ENCODE measurements at regions not wholly inside any gene's neighbourhood (a gene's known extent, or its start where the extent isn't known, plus 50 kb on each side); places are given as distances from the start of the nearest gene placed in this dataset.
"Not testable (repeated sequence)": the region's sequence is repeated elsewhere in the genome, so short reads cannot be mapped to it uniquely, and the experiment has no call there.

- no peaks in the 10 kb centered on the region for H3K36me3 ChIP-seq (ENCODE audit: control insufficient read depth in 1 of 2, insufficient read depth in 2 of 2, low read length in 2 of 2)
- no peak for DNase-seq
- no peaks in the 10 kb centered on the region for H3K4me1 ChIP-seq (ENCODE audit: control insufficient read depth in 1 of 2, insufficient read depth in 2 of 2, low read length in 2 of 2)
- H3K18ac ChIP-seq (ENCODE audit: low read length) = no peak overlapping the region
- WGBS (ENCODE audit: extremely low coverage, insufficient coverage, insufficient read length) = no CpG with 5 or more reads among the region's 14 CpGs
- no peak overlapping the region for H2AK5ac ChIP-seq (ENCODE audit: low read length)
- no peaks in the 10 kb centered on the region for H3K9me3 ChIP-seq (ENCODE audit: insufficient read depth, low read depth, low read length)
- H3K79me2 ChIP-seq (ENCODE audit: control insufficient read depth, insufficient read depth, low read length, poor library complexity) = no peaks in the 10 kb centered on the region
- H3K4me2 ChIP-seq (ENCODE audit: low read length) = no peak overlapping the region
- H3K27ac ChIP-seq (ENCODE audit: low read depth, low read length) = no peak overlapping the region
- no peak overlapping the region for H4K8ac ChIP-seq (ENCODE audit: low read depth, low read length)
- H2AFZ ChIP-seq (ENCODE audit: insufficient read depth, low read length, poor library complexity) = no peak overlapping the region
- H3K27me3 ChIP-seq (ENCODE audit: insufficient read depth, low read length) = no peaks in the 10 kb centered on the region
- H3K79me1 ChIP-seq (ENCODE audit: low read length) = no peaks in the 10 kb centered on the region
- no peak overlapping the region for H2BK5ac ChIP-seq (ENCODE audit: low read depth, low read length, poor library complexity)
- H3K14ac ChIP-seq (ENCODE audit: low read length) = no peak overlapping the region
- H2BK120ac ChIP-seq (ENCODE audit: insufficient read depth, low read length, poor library complexity) = no peak overlapping the region
- H2BK12ac ChIP-seq (ENCODE audit: low read length) = no peak overlapping the region
- H4K12ac ChIP-seq (ENCODE audit: low read depth, low read length) = no peak overlapping the region
- no peak overlapping the region for H3K23ac ChIP-seq (ENCODE audit: low read length)
- no peak overlapping the region for H4K91ac ChIP-seq (ENCODE audit: low read depth, low read length)
- H3K4me3 ChIP-seq (ENCODE audit: low read depth, low read length) = no peak overlapping the region
- no peak overlapping the region for H3K9ac ChIP-seq (ENCODE audit: low read length)
- H3K4ac ChIP-seq (ENCODE audit: low read depth, low read length) = no peak overlapping the region
These were observed 322.9 kb downstream of the ADGRD1 start for GRCh38 chr12:131276501-131277185.

- H3K79me1 ChIP-seq (ENCODE audit: low read length); H3K14ac ChIP-seq (ENCODE audit: low read length); H4K12ac ChIP-seq (ENCODE audit: low read depth, low read length); H3K27ac ChIP-seq (ENCODE audit: low read depth, low read length); H3K9me3 ChIP-seq (ENCODE audit: insufficient read depth, low read depth, low read length); H3K79me2 ChIP-seq (ENCODE audit: control insufficient read depth, insufficient read depth, low read length, poor library complexity); H3K27me3 ChIP-seq (ENCODE audit: insufficient read depth, low read length); H3K9ac ChIP-seq (ENCODE audit: low read length); H2AK5ac ChIP-seq (ENCODE audit: low read length); DNase-seq; H3K18ac ChIP-seq (ENCODE audit: low read length); H4K8ac ChIP-seq (ENCODE audit: low read depth, low read length); H2BK5ac ChIP-seq (ENCODE audit: low read depth, low read length, poor library complexity); H2BK12ac ChIP-seq (ENCODE audit: low read length); H3K4me3 ChIP-seq (ENCODE audit: low read depth, low read length); H3K4me1 ChIP-seq (ENCODE audit: control insufficient read depth in 1 of 2, insufficient read depth in 2 of 2, low read length in 2 of 2); H3K36me3 ChIP-seq (ENCODE audit: control insufficient read depth in 1 of 2, insufficient read depth in 2 of 2, low read length in 2 of 2); H3K4ac ChIP-seq (ENCODE audit: low read depth, low read length); H3K4me2 ChIP-seq (ENCODE audit: low read length); H4K91ac ChIP-seq (ENCODE audit: low read depth, low read length); H2BK120ac ChIP-seq (ENCODE audit: insufficient read depth, low read length, poor library complexity); H3K23ac ChIP-seq (ENCODE audit: low read length); H2AFZ ChIP-seq (ENCODE audit: insufficient read depth, low read length, poor library complexity): not testable (repeated sequence)
- WGBS (ENCODE audit: extremely low coverage, insufficient coverage, insufficient read length) = no CpG with 5 or more reads among the region's 18 CpGs
These were observed 323.7 kb downstream of the ADGRD1 start for GRCh38 chr12:131277186-131278091.

- H3K18ac ChIP-seq (ENCODE audit: low read length); H3K27me3 ChIP-seq (ENCODE audit: insufficient read depth, low read length); H4K91ac ChIP-seq (ENCODE audit: low read depth, low read length); H3K4me2 ChIP-seq (ENCODE audit: low read length); H2BK120ac ChIP-seq (ENCODE audit: insufficient read depth, low read length, poor library complexity); H2AK5ac ChIP-seq (ENCODE audit: low read length); H4K12ac ChIP-seq (ENCODE audit: low read depth, low read length); H3K14ac ChIP-seq (ENCODE audit: low read length); H3K79me2 ChIP-seq (ENCODE audit: control insufficient read depth, insufficient read depth, low read length, poor library complexity); H3K4me1 ChIP-seq (ENCODE audit: control insufficient read depth in 1 of 2, insufficient read depth in 2 of 2, low read length in 2 of 2); H3K4ac ChIP-seq (ENCODE audit: low read depth, low read length); H2BK5ac ChIP-seq (ENCODE audit: low read depth, low read length, poor library complexity); H2BK12ac ChIP-seq (ENCODE audit: low read length); H3K36me3 ChIP-seq (ENCODE audit: control insufficient read depth in 1 of 2, insufficient read depth in 2 of 2, low read length in 2 of 2); H2AFZ ChIP-seq (ENCODE audit: insufficient read depth, low read length, poor library complexity); DNase-seq; H3K27ac ChIP-seq (ENCODE audit: low read depth, low read length); H3K9ac ChIP-seq (ENCODE audit: low read length); H3K23ac ChIP-seq (ENCODE audit: low read length); H3K79me1 ChIP-seq (ENCODE audit: low read length); H3K4me3 ChIP-seq (ENCODE audit: low read depth, low read length); H3K9me3 ChIP-seq (ENCODE audit: insufficient read depth, low read depth, low read length); H4K8ac ChIP-seq (ENCODE audit: low read depth, low read length): not testable (repeated sequence)
- WGBS (ENCODE audit: extremely low coverage, insufficient coverage, insufficient read length) = no CpG with 5 or more reads among the region's 22 CpGs
These were observed 324.9 kb downstream of the ADGRD1 start for GRCh38 chr12:131278451-131279115.

- Histone ChIP-seq H4K12ac (ENCODE audit: low read depth, low read length) (no peak overlapping the region), H3K4ac (ENCODE audit: low read depth, low read length) (no peak overlapping the region), H3K9me3 (ENCODE audit: insufficient read depth, low read depth, low read length) (no peaks in the 10 kb centered on the region), H3K4me3 (ENCODE audit: low read depth, low read length) (no peak overlapping the region), H3K4me2 (ENCODE audit: low read length) (no peak overlapping the region), H3K79me1 (ENCODE audit: low read length) (no peaks in the 10 kb centered on the region), H3K9ac (ENCODE audit: low read length) (no peak overlapping the region), H3K4me1 (ENCODE audit: control insufficient read depth in 1 of 2, insufficient read depth in 2 of 2, low read length in 2 of 2) (no peaks in the 10 kb centered on the region), H2BK5ac (ENCODE audit: low read depth, low read length, poor library complexity) (no peak overlapping the region), H2BK120ac (ENCODE audit: insufficient read depth, low read length, poor library complexity) (no peak overlapping the region), H2AK5ac (ENCODE audit: low read length) (no peak overlapping the region), H2BK12ac (ENCODE audit: low read length) (no peak overlapping the region), H3K27ac (ENCODE audit: low read depth, low read length) (no peak overlapping the region), H3K79me2 (ENCODE audit: control insufficient read depth, insufficient read depth, low read length, poor library complexity) (no peaks in the 10 kb centered on the region), H3K36me3 (ENCODE audit: control insufficient read depth in 1 of 2, insufficient read depth in 2 of 2, low read length in 2 of 2) (no peaks in the 10 kb centered on the region), H2AFZ (ENCODE audit: insufficient read depth, low read length, poor library complexity) (no peak overlapping the region), H3K27me3 (ENCODE audit: insufficient read depth, low read length) (no peaks in the 10 kb centered on the region), H3K14ac (ENCODE audit: low read length) (no peak overlapping the region), H4K8ac (ENCODE audit: low read depth, low read length) (no peak overlapping the region), H3K23ac (ENCODE audit: low read length) (no peak overlapping the region), H3K18ac (ENCODE audit: low read length) (no peak overlapping the region), H4K91ac (ENCODE audit: low read depth, low read length) (no peak overlapping the region)
- WGBS (ENCODE audit: extremely low coverage, insufficient coverage, insufficient read length) = no CpG with 5 or more reads among the region's 13 CpGs
- no peak for DNase-seq
These were observed 325.7 kb downstream of the ADGRD1 start for GRCh38 chr12:131279281-131279921.

Measured in trophoblast cell (in vitro differentiated cells and primary cell).